OCI-LY3 (cell line): ENCODE measurements at regions not wholly inside any gene's neighbourhood (a gene's known extent, or its start where the extent isn't known, plus 50 kb on each side); places are given as distances from the start of the nearest gene placed in this dataset.
"Not testable (repeated sequence)": the region's sequence is repeated elsewhere in the genome, so short reads cannot be mapped to it uniquely, and the experiment has no call there.

Source experiments
- H2AFZ ChIP-seq: fragments of 200-600, 300-600 bp; shearing (Covaris generic); 2 replicates; pipeline ENCODE4 v1.6.0; 2014; ENCODE audit warnings: antibody characterized with exemption, low read depth, low read length
- H3K27ac ChIP-seq: fragments of 200-600, 300-600 bp; sonication (generic); 2 replicates; pipeline ENCODE4 v1.5.1; 2014; ENCODE audit warnings: mild to moderate bottlenecking, low read length, moderate library complexity, mixed read lengths
- H3K27me3 ChIP-seq: fragments of 200-600, 300-600 bp; sonication (generic); 2 replicates; pipeline ENCODE4 v1.6.1; 2014; ENCODE audit warnings: low read depth, low read length, mixed read lengths
- H3K36me3 ChIP-seq: fragments of 200-600, 300-600 bp; sonication (generic); replicated peaks from 2 replicates; pipeline ENCODE3; 2014; ENCODE audit warnings: low read depth, low read length, mixed read lengths
- H3K4me1 ChIP-seq: fragments of 300-600, 200-600 bp; sonication (generic); 2 replicates; pipeline ENCODE4 v1.6.1; 2014; ENCODE audit warnings: low read length, mixed read lengths
- H3K4me2 ChIP-seq: fragments of 200-600, 300-600 bp; sonication (generic); 2 replicates; pipeline ENCODE4 v1.6.1; 2014; ENCODE audit warnings: low read length, mixed read lengths
- H3K4me3 ChIP-seq: fragments of 300-600, 200-600 bp; sonication (generic); 2 replicates; pipeline ENCODE4 v1.5.1; 2014; ENCODE audit warnings: antibody characterized with exemption, mild to moderate bottlenecking, low read length, moderate library complexity
- H3K79me2 ChIP-seq: fragments of 300-600, 200-600 bp; shearing (Covaris generic); 2 replicates; pipeline ENCODE4 v1.6.1; 2014; ENCODE audit warnings: mild to moderate bottlenecking, low read length, mixed read lengths
- H3K9ac ChIP-seq: fragments of 300-600, 200-600 bp; shearing (Covaris generic); 2 replicates; pipeline ENCODE4 v1.6.0; 2014; ENCODE audit warnings: mild to moderate bottlenecking, low read length, moderate library complexity
- H3K9me3 ChIP-seq: fragments of 200-600, 300-600 bp; shearing (Covaris generic); 2 replicates; pipeline ENCODE4 v1.6.1; 2014; ENCODE audit warnings: low read length, mixed read lengths; ENCODE audit not compliant: insufficient read depth
- H4K20me1 ChIP-seq: fragments of 200-600, 300-600 bp; sonication (generic); 2 replicates; pipeline ENCODE4 v1.6.1; 2016; ENCODE audit warnings: low read length, mixed read lengths; ENCODE audit not compliant: insufficient read depth
- EZH2phosphoT487 ChIP-seq: fragments of 200-600 bp; shearing (Covaris generic); IDR thresholded peaks from 2 replicates; pipeline ENCODE4 v1.6.1; 2018; ENCODE audit warnings: antibody characterized with exemption, mixed run types, low read depth
- TF ChIP-seq, protein P1 (sequence below): fragments of 200-600, 300-600 bp; sonication (generic); IDR thresholded peaks from 2 replicates; pipeline ENCODE4 v1.5.1; 2014; ENCODE audit warnings: antibody characterized with exemption, low read length, low read depth

DNA sequence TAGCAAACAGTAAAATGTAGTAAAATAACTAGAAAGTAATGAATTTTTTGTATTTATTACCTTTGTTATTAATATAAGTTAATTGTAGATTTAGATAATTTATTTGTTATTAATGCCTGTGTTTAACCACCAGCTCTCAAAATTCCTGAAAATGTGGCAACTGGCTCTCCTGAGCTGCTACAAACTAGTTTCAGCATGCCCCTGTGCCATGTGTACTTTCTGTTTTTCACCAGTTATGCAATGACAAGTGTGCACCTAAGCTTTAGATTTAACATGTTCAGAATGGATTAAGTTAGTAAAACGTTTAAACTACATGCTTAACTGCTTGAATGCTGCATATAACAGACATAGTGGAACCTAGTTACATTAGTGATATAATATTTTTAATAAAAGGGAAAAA, 88.1 kb downstream of the POSTN start:
- Histone ChIP-seq H3K36me3 (no peaks in the 10 kb centered on the region), H3K4me2 (no peak overlapping the region), H3K4me3 (no peak overlapping the region), H3K27me3 (no peaks in the 10 kb centered on the region), H3K9me3 (0 out of 2 replicates have a peak, but pooled peaks cover 3% of the 10 kb centered on the region), H3K79me2 (no peaks in the 10 kb centered on the region), H3K9ac (no peak overlapping the region), H3K4me1 (no peaks in the 10 kb centered on the region), H2AFZ (no peak overlapping the region), H4K20me1 (no peaks in the 10 kb centered on the region), H3K27ac (no peak overlapping the region)
- TF ChIP-seq EZH2phosphoT487 = no peak
- TF ChIP-seq, protein P1, sequence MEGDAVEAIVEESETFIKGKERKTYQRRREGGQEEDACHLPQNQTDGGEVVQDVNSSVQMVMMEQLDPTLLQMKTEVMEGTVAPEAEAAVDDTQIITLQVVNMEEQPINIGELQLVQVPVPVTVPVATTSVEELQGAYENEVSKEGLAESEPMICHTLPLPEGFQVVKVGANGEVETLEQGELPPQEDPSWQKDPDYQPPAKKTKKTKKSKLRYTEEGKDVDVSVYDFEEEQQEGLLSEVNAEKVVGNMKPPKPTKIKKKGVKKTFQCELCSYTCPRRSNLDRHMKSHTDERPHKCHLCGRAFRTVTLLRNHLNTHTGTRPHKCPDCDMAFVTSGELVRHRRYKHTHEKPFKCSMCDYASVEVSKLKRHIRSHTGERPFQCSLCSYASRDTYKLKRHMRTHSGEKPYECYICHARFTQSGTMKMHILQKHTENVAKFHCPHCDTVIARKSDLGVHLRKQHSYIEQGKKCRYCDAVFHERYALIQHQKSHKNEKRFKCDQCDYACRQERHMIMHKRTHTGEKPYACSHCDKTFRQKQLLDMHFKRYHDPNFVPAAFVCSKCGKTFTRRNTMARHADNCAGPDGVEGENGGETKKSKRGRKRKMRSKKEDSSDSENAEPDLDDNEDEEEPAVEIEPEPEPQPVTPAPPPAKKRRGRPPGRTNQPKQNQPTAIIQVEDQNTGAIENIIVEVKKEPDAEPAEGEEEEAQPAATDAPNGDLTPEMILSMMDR = no peak

DNA sequence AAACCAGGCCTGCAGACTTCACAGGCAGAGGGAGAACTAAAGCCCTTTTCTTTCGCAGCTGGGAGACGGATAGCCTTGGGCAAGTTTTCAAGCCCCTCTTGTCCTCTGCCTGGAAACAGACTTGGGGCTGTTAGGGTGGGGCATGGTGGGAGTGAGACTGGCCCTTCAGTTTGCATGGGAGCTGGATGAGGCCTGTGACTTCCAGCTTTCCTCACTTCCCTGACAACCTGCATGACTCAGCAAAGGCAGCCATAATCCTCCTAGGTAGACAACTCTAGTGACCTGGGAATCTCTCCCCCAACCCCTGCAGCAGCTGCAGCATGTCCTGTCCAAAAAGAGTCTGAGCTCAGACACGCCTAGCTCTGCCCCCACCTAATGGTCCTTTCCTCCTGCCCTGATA, 93.0 kb downstream of the POSTN start:
- Histone ChIP-seq H3K4me1 (no peaks in the 10 kb centered on the region), H3K27me3 (no peaks in the 10 kb centered on the region), H4K20me1 (no peaks in the 10 kb centered on the region), H3K4me3 (no peak overlapping the region), H3K36me3 (no peaks in the 10 kb centered on the region), H3K79me2 (no peaks in the 10 kb centered on the region), H3K27ac (no peak overlapping the region), H3K9ac (no peak overlapping the region), H2AFZ (no peak overlapping the region), H3K9me3 (no peaks in the 10 kb centered on the region), H3K4me2 (no peak overlapping the region)
- no peak for TF ChIP-seq EZH2phosphoT487
- TF ChIP-seq, protein P1 = no peak

DNA sequence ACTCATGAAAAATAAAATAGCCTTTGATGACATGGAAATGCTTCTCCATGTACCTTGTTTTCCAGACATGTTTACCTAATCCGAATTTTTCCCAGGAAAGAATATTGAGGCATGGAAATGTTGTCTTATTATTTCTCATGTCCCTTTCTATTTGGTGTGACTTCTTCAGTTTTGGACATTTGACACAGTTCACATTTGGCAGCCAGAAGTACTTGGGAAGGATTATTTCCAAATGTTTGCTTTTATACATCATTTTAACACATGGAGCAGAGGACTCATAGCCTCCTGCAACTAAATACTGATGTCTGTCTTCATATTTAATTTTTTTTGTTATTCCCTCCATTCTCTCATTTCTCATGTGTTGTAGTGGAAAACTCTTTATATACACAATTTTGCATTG, 94.3 kb downstream of the POSTN start:
- TF ChIP-seq EZH2phosphoT487 = no peak
- TF ChIP-seq, protein P1 = no peak
- Histone ChIP-seq H2AFZ (no peak overlapping the region), H3K36me3 (no peaks in the 10 kb centered on the region), H4K20me1 (no peaks in the 10 kb centered on the region), H3K4me3 (no peak overlapping the region), H3K79me2 (no peaks in the 10 kb centered on the region), H3K9ac (no peak overlapping the region), H3K4me2 (no peak overlapping the region), H3K27me3 (no peaks in the 10 kb centered on the region), H3K27ac (no peak overlapping the region), H3K9me3 (no peaks in the 10 kb centered on the region), H3K4me1 (no peaks in the 10 kb centered on the region)

DNA sequence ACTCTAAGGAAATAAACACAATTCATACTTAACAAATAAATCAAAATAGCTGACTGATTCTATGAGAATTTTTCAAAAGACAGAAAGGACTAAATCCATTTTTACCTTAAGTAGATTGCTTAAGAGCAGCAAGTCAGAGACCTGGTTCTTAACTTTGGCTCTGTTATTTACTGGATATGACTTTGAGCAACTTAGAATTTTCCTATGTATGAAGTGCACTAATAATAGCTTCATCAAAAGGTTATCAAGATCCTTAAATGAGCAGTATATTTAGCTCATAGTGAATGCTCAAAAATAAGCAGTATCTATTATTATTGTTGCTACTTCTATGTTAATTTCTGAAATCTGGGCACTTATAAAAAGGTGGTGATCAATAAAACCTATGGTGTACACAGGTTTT, 95.3 kb downstream of the POSTN start:
- Histone ChIP-seq H3K27me3 (no peaks in the 10 kb centered on the region), H3K4me1 (no peaks in the 10 kb centered on the region), H4K20me1 (no peaks in the 10 kb centered on the region), H3K79me2 (no peaks in the 10 kb centered on the region), H3K4me3 (no peak overlapping the region), H3K4me2 (no peak overlapping the region), H3K9ac (no peak overlapping the region), H3K9me3 (no peaks in the 10 kb centered on the region), H3K27ac (no peak overlapping the region), H2AFZ (no peak overlapping the region), H3K36me3 (no peaks in the 10 kb centered on the region)
- no peak for TF ChIP-seq EZH2phosphoT487

DNA sequence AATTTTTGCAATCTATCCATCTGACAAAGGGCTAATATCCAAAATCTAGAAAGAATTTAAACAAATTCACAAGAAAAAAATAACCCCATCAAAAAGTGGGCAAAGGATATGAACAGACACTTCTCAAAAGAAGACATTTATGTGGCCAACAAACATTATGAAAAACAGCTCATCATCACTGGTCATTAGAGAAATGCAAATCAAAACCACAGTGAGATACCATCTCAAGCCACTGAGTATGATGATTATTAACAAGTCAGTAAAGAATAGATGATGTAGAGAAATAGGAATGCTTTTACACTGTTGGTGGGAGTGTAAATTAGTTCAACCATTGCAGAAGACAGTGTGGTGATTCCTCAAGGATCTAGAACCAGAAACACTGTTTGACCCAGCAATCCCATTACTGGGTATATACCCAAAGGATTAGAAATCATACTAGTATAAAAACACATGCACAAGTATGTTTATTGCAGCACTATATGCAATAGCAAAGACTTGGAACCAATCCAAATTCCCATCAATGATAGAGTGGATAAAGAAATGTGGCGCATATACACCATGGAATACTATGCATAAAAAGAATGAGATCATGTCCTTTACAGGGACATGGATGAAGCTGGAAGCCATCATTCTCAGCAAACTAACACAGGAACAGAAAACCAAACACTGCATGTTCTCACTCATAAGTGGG, 96.1 kb downstream of the POSTN start:
- H3K27ac ChIP-seq, H4K20me1 ChIP-seq, H3K36me3 ChIP-seq, H3K9ac ChIP-seq, H3K4me1 ChIP-seq, H3K4me2 ChIP-seq, H3K27me3 ChIP-seq, H2AFZ ChIP-seq, H3K9me3 ChIP-seq, H3K4me3 ChIP-seq, H3K79me2 ChIP-seq: not testable (repeated sequence)
